ENCODE measurements at regions not wholly inside any gene's neighbourhood (a gene's known extent, or its start where the extent isn't known, plus 50 kb on each side); places are given as distances from the start of the nearest gene placed in this dataset.

DNA sequence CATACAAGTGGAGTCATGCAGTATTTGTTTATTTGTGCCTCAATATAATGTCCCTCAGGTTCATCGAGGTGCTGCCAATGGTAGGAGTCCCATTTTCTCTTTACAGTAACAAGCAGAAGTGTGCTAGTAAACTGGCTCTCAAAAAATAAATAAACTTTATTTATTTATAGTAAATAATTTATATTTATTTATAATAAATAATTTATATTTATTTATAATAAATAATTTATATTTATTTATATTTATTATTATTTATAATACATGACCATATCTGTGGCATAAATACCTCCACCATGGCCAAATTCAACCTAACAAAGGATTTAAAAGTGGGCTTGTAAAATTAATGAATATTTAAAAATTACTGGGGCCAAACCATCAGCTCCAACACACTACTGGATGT lies 464.9 kb upstream of the NWD2 start:
- no peak for FAIRE-seq

GRCh38 chr4:36785973-36786372 lies 458.6 kb upstream of the NWD2 start:
- H2AFZ ChIP-seq (ENCODE audit: low read depth, low read length): no peak overlapping the region
- H3K36me3 ChIP-seq (ENCODE audit: insufficient read depth, low read length): no peaks in the 10 kb centered on the region
- Mint-ChIP-seq H3K4me3 (ENCODE audit: unreplicated experiment) (no peak overlapping the region), H3K4me1 (ENCODE audit: low read depth, unreplicated experiment) (peaks cover 14% of the 10 kb centered on the region), H3K36me3 (ENCODE audit: low read depth, unreplicated experiment) (no peaks in the 10 kb centered on the region), H3K9me3 (ENCODE audit: unreplicated experiment) (no peaks in the 10 kb centered on the region), H3K27me3 (ENCODE audit: low read depth, unreplicated experiment) (no peaks in the 10 kb centered on the region), H3K27ac (ENCODE audit: unreplicated experiment) (no peak overlapping the region)
- no peak overlapping the region for H3K27ac ChIP-seq (ENCODE audit: low read depth, low read length)
- H3K9ac ChIP-seq (ENCODE audit: low read length): no peak overlapping the region
- no peaks in the 10 kb centered on the region for H4K20me1 ChIP-seq (ENCODE audit: insufficient read depth, low read length)
- H3K4me3 ChIP-seq (ENCODE audit: insufficient read depth, low read depth, low read length): no peak overlapping the region
- no peaks in the 10 kb centered on the region for H3K9me3 ChIP-seq (ENCODE audit: insufficient read depth, low read depth, low read length)
- H3K79me2 ChIP-seq (ENCODE audit: insufficient read depth, low read length): no peaks in the 10 kb centered on the region
- peak overlapping the region; percentile 37 for H3K4me2 ChIP-seq (ENCODE audit: low read length)
- FAIRE-seq (no peak), DNase-seq (ENCODE audit: low read depth) (no peak)
- H3K4me1 ChIP-seq (ENCODE audit: insufficient read depth, low read length): peaks cover 4% of the 10 kb centered on the region
- no peaks in the 10 kb centered on the region for H3K27me3 ChIP-seq (ENCODE audit: insufficient read depth, low read length)
- TF ChIP-seq, protein P1, sequence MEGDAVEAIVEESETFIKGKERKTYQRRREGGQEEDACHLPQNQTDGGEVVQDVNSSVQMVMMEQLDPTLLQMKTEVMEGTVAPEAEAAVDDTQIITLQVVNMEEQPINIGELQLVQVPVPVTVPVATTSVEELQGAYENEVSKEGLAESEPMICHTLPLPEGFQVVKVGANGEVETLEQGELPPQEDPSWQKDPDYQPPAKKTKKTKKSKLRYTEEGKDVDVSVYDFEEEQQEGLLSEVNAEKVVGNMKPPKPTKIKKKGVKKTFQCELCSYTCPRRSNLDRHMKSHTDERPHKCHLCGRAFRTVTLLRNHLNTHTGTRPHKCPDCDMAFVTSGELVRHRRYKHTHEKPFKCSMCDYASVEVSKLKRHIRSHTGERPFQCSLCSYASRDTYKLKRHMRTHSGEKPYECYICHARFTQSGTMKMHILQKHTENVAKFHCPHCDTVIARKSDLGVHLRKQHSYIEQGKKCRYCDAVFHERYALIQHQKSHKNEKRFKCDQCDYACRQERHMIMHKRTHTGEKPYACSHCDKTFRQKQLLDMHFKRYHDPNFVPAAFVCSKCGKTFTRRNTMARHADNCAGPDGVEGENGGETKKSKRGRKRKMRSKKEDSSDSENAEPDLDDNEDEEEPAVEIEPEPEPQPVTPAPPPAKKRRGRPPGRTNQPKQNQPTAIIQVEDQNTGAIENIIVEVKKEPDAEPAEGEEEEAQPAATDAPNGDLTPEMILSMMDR (IDR thresholded peaks at IDR 0.05; ENCODE audit: insufficient read depth, low read depth, low read length): no peak
- no peak for TF ChIP-seq EZH2 (IDR thresholded peaks at IDR 0.05; ENCODE audit: insufficient read depth, low read length)

More for the DNA sequence above, 464.9 kb upstream of the NWD2 start:
- Histone ChIP-seq H2AFZ (ENCODE audit: low read depth, low read length) (no peak overlapping the region), H3K27ac (ENCODE audit: low read depth, low read length) (no peak overlapping the region), H3K36me3 (ENCODE audit: insufficient read depth, low read length) (no peaks in the 10 kb centered on the region), H3K9me3 (ENCODE audit: insufficient read depth, low read depth, low read length) (no peaks in the 10 kb centered on the region), H3K4me3 (ENCODE audit: insufficient read depth, low read depth, low read length) (no peak overlapping the region), H3K27me3 (ENCODE audit: insufficient read depth, low read length) (no peaks in the 10 kb centered on the region), H4K20me1 (ENCODE audit: insufficient read depth, low read length) (no peaks in the 10 kb centered on the region), H3K79me2 (ENCODE audit: insufficient read depth, low read length) (no peaks in the 10 kb centered on the region), H3K4me2 (ENCODE audit: low read length) (no peak overlapping the region), H3K4me1 (ENCODE audit: insufficient read depth, low read length) (no peaks in the 10 kb centered on the region), H3K9ac (ENCODE audit: low read length) (no peak overlapping the region)
- TF ChIP-seq EZH2 (IDR thresholded peaks at IDR 0.05; ENCODE audit: insufficient read depth, low read length): no peak
- no peak for DNase-seq (ENCODE audit: low read depth)
- no peaks in the 10 kb centered on the region for H3K36me3 Mint-ChIP-seq (ENCODE audit: low read depth, unreplicated experiment)
- no peaks in the 10 kb centered on the region for H3K4me1 Mint-ChIP-seq (ENCODE audit: low read depth, unreplicated experiment)
- H3K27me3 Mint-ChIP-seq (ENCODE audit: low read depth, unreplicated experiment): no peaks in the 10 kb centered on the region
- no peaks in the 10 kb centered on the region for H3K9me3 Mint-ChIP-seq (ENCODE audit: unreplicated experiment)
- H3K27ac Mint-ChIP-seq (ENCODE audit: unreplicated experiment): no peak overlapping the region
- no peak overlapping the region for H3K4me3 Mint-ChIP-seq (ENCODE audit: unreplicated experiment)

GRCh38 chr4:36786519-36786918 lies 458.0 kb upstream of the NWD2 start:
- Histone ChIP-seq H3K4me2 (ENCODE audit: low read length) (peak overlapping the region; percentile 37), H4K20me1 (ENCODE audit: insufficient read depth, low read length) (no peaks in the 10 kb centered on the region), H3K9me3 (ENCODE audit: insufficient read depth, low read depth, low read length) (no peaks in the 10 kb centered on the region), H3K36me3 (ENCODE audit: insufficient read depth, low read length) (no peaks in the 10 kb centered on the region), H3K27ac (ENCODE audit: low read depth, low read length) (peak overlapping the region; percentile 29), H3K9ac (ENCODE audit: low read length) (no peak overlapping the region), H3K79me2 (ENCODE audit: insufficient read depth, low read length) (no peaks in the 10 kb centered on the region), H2AFZ (ENCODE audit: low read depth, low read length) (no peak overlapping the region), H3K4me3 (ENCODE audit: insufficient read depth, low read depth, low read length) (no peak overlapping the region), H3K27me3 (ENCODE audit: insufficient read depth, low read length) (no peaks in the 10 kb centered on the region), H3K4me1 (ENCODE audit: insufficient read depth, low read length) (peaks cover 4% of the 10 kb centered on the region)
- no peaks in the 10 kb centered on the region for H3K9me3 Mint-ChIP-seq (ENCODE audit: unreplicated experiment)
- no peak for TF ChIP-seq EZH2 (IDR thresholded peaks at IDR 0.05; ENCODE audit: insufficient read depth, low read length)
- TF ChIP-seq, protein P1 (IDR thresholded peaks at IDR 0.05; ENCODE audit: insufficient read depth, low read depth, low read length): no peak
- no peaks in the 10 kb centered on the region for H3K27me3 Mint-ChIP-seq (ENCODE audit: low read depth, unreplicated experiment)
- no peaks in the 10 kb centered on the region for H3K36me3 Mint-ChIP-seq (ENCODE audit: low read depth, unreplicated experiment)
- FAIRE-seq (peak; percentile 23), DNase-seq (ENCODE audit: low read depth) (peak; percentile 21)
- H3K4me1 Mint-ChIP-seq (ENCODE audit: low read depth, unreplicated experiment): peaks cover 14% of the 10 kb centered on the region
- no peak overlapping the region for H3K4me3 Mint-ChIP-seq (ENCODE audit: unreplicated experiment)
- no peak overlapping the region for H3K27ac Mint-ChIP-seq (ENCODE audit: unreplicated experiment)
